ENCODE measurements at regions not wholly inside any gene's neighbourhood (a gene's known extent, or its start where the extent isn't known, plus 50 kb on each side); places are given as distances from the start of the nearest gene placed in this dataset.

- no peak for ATAC-seq
- no peak for DNase-seq
Measured at GRCh38 chr9:10674586-10674985, 61.8 kb upstream of the PTPRD start.

GRCh38 chr9:10678010-10678409 is 65.2 kb upstream of the PTPRD start:
- ATAC-seq (no peak), DNase-seq (no peak)

DNA sequence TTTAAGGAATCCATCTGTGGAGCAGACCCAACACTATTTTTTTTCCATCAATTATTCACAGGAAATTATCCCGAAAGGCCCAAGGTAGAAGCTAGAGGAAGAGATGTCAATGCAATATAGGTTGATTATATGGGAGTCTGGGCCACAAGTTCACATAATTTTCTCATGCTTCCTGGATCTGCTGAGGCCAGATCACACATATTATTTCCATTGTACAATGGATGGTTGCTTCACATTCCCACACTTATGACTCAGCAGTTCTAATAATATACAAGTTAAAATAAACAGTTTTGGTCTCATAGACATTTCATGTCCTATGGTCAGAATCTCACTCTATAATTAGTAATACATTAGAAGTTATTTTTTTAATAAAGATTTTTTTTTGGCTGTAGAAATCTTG is 66.0 kb upstream of the PTPRD start:
- ATAC-seq (no peak), DNase-seq (no peak)

DNA sequence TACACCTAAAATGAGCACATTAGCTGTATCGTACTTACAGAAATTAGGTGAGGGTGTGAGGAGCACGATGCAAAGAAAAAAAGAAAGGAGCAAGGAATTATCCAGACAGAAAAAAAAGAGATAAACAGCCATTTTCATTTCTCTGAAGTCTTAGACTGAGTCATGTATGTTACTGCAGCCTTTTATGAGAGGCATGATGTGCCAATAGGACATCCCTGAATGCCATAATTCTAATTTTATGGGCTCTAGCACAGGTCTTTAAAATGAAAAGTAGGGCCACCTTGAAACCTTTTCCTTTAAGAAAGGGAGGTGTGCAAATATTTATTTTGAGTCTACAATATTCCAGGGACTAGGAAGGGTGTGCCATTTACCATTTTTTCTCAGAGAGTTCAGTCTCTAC is 74.1 kb upstream of the PTPRD start:
- ATAC-seq, result no peak
- DNase-seq, result no peak

DNA sequence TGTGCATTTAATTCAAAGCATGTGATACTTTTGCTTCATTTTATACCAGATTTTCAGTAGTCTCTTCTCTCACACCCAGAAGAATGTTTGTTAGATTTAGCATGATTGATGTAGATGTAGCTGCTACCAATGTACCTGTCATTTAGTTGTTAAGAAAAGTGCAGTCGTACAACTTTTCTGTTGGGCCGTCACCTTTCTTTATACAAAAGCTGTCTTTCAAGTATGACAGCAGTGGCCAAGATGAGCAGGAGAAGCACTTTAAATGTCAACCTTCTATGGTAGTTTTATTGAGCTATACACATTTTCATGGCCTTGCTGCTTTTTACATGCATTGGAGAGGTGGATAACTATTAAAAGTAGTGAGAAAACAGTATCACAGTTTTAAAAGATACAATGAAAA is 77.7 kb upstream of the PTPRD start:
- ATAC-seq (no peak), DNase-seq (no peak)

- DNase-seq (no peak), ATAC-seq (no peak)
Measured at GRCh38 chr9:10697044-10697443, 84.2 kb upstream of the PTPRD start.

- DNase-seq (no peak), ATAC-seq (no peak)
Measured at GRCh38 chr9:10700291-10700690, 87.5 kb upstream of the PTPRD start.

DNA sequence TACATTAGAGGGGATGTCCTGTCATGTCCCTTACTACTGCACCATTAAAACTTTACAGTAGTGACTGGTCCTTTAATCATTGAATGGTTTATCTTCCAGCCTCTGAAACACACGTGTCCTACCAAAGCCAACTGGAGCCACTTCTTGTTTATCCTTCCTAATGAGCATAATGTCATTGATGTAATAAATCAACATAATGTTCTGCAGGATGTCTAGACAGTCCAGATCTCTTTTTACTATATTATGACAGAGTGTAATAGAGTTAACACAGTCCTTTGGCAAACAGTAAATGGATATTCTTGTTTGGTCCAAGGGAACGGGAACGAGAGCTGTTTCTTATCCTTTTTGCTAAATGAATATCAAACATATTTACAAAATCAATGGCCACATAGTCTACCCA is 88.1 kb upstream of the PTPRD start:
- ATAC-seq (no peak), DNase-seq (no peak)

DNA sequence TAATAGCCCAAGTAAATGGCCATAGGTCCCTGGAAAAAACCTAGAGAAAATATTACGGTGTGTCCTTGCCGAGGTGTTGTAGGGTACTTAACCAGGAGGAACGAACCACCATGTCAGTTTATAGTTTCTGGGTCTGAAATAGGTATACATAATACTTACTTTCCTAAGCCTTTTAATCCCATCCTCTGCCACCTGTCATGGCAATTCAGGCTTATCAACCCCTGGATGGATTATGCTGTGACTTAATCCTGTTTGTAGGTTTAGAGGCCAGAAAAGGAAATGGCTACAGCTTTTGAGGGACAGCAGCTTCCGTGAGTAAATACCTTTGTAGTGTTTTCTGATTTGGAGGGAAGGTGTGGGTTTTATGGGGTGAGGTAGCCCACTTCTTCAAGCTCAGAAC is 89.1 kb upstream of the PTPRD start:
- no peak for DNase-seq
- no peak for ATAC-seq

- no peak for ATAC-seq
- DNase-seq, result no peak
Measured at GRCh38 chr9:10703139-10703538, 90.3 kb upstream of the PTPRD start.

GRCh38 chr9:10704720-10705119 is 91.9 kb upstream of the PTPRD start:
- no peak for DNase-seq
- ATAC-seq, result no peak

DNA sequence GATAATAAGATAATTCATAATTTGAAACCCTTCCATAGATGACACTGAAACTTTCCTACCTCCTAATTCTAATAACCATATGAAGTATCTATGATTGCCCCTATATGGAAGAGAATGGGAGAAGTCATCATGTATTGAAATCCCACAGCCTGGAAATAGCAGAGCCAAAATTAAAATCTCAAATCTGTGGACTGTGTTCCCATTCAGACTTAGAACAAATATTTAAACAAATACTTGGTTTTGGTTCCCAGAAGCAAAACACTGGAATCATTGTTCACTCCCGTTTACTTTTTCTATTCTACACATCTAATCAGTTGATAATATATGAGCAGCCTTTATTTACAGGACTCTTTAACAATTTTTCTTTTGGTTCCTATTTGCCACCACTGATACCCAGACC is 92.6 kb upstream of the PTPRD start:
- DNase-seq (no peak), ATAC-seq (no peak)

- DNase-seq, result no peak
Measured at GRCh38 chr9:10706788-10707187, 94.0 kb upstream of the PTPRD start.

GRCh38 chr9:10721301-10721700 is 108.5 kb upstream of the PTPRD start:
- no peak for DNase-seq
- ATAC-seq, result no peak

More at GRCh38 chr9:10706788-10707187, 94.0 kb upstream of the PTPRD start:
- ATAC-seq, result no peak

DNA sequence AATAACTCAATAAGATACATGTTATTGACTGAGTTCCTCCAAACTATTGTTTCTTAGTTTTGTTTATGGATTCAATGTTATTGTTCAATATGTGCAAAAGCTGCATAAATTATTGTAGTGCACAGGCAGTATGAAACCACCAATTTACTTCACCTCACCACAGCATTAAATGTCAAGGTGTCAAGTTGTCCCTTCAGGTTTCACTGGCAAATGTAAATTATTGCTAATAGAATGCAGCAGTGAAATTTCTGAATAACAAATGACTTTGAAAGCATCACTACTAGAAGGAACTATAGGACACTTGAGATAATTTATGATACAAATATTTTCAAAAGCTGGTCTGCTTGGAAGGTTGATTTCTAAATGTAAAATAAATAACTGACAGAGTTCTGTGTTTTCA is 116.4 kb upstream of the PTPRD start:
- ATAC-seq (no peak), DNase-seq (no peak)

GRCh38 chr9:10744669-10745068 is 131.9 kb upstream of the PTPRD start:
- DNase-seq (no peak), ATAC-seq (no peak)

- DNase-seq (no peak), ATAC-seq (no peak)
Measured at GRCh38 chr9:10753474-10753873, 140.7 kb upstream of the PTPRD start.

DNA sequence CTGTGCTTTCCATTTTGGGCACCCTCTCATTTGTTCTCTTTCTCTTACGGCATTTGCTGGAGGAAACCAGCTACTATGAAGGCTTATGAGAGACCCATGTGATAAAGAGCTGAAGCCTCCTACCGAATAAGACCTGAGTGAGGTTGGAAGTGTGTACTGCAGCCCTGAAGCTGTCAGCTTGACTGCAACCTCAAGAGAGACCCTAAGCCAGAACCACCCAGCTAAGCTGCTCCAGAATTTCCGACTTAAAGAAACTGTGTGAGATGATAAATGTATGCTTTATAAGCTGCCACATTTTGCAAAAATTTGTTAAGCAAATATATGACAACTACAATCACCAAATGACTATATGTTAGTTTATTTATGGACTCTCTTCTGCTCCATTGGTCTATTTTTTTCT is 151.7 kb upstream of the PTPRD start:
- DNase-seq, result no peak
- ATAC-seq, result no peak

DNA sequence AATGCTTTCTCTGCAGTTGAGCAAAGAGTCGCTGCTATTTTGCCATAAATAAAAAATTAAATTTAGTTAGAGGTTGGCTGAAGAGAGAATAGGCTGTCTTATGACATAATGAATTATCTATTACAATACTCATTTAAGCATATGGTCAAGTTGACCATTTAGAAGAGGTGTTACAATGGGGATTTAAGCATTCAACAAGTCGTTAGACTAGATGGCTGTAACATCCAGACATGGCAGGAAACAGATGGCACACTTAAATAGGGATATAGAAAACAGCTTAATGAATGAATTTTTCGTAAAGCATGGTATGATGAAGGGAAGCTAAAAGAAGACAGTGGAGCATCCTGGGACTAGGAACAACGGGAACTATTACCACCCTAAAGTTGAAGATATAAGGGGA is 160.3 kb upstream of the PTPRD start:
- ATAC-seq (no peak), DNase-seq (no peak)

DNA sequence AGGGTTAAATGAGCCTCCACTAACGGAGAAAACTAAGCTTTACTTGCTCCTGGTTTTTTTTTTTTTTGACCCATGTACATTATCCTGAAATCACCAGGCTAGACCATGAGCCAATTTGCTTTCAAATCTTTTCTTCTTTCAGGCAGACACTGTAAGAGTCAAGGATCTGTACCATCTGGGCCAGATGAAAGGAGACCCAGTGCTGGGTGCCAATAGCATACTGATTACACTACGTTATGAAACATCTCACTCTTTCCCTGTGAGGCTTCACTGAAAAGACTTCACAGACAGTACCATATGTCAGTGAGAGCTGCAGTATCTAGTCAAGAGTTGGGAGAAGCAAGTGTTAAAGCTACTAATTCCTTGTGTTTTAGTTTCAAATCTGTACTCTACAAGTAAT is 161.2 kb upstream of the PTPRD start:
- no peak for ATAC-seq
- DNase-seq, result no peak

DNA sequence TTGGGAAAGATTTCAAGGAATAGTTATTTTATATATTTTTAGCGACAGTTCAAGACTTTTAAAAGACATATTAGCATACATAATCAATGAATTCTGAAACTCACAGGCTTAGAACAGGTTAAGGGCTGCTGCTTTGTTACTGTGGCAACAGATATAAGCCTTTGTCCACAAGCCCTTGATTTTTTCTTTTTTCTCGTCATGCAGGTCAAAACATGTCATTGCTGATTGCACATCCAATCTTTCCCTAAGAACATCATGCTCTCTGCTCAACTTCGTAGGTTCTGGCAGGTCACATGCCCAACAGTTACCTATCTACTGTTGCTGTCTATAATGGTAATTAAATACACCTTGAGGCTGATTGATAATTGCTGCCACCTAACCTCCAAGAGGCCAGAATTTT is 172.5 kb upstream of the PTPRD start:
- DNase-seq (no peak), ATAC-seq (no peak)

GRCh38 chr9:10793306-10793705 is 180.5 kb upstream of the PTPRD start:
- DNase-seq (no peak), ATAC-seq (no peak)

DNA sequence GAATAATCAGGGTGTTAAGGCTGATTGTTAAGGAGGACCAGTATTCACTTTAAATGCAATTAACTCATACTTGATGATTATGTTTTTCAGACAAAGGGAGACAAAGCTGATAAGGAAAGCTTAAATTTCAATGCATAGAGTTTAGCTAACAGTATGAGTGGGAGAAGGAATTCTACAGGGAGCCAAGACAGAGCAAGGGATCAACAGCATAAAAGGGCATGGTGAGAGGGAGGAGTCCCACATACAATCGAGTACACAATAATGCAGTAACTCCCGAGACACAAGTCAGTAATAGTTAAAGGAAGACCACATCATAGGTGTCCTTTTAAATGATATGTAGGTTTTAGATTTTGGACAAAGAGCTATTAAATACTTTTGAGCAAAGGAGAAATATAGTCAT is 191.7 kb upstream of the PTPRD start:
- DNase-seq, result no peak
- ATAC-seq, result no peak

DNA sequence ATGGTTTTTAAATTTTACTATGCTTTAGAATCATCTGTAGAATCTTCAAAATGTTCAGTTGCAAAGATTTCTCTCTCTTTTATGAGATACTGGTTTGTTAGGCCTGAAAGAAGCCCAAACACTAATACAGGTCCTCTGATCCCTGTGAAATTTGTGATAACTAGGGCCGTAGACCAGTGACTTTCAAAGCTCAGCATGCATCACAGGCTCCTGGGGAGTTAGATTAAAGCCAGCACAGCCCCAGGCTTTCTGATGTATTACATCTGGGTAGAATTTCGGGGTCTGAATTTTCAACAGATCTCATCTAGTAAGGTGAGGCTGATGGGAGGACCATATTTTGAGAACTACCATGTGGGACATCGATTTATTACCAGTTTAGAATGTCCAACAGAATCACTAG is 194.1 kb upstream of the PTPRD start:
- DNase-seq, result no peak
- no peak for ATAC-seq

DNA sequence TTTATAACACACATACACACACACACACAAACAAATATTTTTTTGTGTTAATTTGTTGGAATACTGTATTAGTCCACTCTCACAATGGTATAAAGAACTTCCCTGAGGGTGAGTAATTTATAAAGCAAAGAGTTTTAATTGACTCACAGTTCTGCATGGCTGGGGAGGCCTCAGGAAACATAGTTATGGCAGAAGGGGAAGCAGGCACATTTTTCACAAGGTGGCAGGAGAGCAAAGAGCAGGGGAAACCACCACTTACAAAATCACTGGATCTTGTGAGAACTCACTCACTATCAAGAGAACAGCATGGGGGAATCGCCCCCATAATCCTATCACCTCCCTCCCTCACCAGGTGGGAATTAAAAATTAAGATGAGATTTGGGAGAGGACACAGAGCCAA is 205.4 kb upstream of the PTPRD start:
- ATAC-seq, result no peak
- no peak for DNase-seq
